GM19372 (cell line): ENCODE measurements at regions not wholly inside any gene's neighbourhood (a gene's known extent, or its start where the extent isn't known, plus 50 kb on each side); places are given as distances from the start of the nearest gene placed in this dataset.

Source experiments
- ATAC-seq: cut with Tn5 transposase; IDR thresholded peaks from one replicate; pipeline ENCODE4 v1.9.1; 2021; ENCODE audit warnings: mild to moderate bottlenecking, low read depth, moderate library complexity; ENCODE audit not compliant: unreplicated experiment

GRCh38 chr2:67808112-67808511 lies 254.7 kb downstream of the C1D start:
- no peak for ATAC-seq

DNA sequence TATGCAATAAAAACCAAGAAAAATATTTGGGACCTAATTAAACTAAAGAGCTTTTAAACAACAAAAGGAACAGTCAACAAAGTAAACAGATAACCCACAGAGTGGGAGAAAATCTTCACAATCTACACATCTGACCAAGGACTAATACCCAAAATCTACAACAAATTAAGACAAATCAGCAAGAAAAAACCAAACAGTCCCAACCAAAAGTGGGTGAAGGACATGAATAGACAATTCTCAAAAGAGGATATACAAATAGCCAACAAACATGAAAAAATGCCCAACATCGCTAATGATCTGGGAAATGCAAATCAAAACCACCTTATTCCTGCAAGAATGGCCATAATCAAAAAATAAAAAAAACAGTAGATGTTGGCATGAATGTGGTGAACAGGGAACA lies 250.1 kb downstream of the C1D start:
- no peak for ATAC-seq

GRCh38 chr2:67823726-67824125 lies 239.1 kb downstream of the C1D start:
- ATAC-seq = no peak

DNA sequence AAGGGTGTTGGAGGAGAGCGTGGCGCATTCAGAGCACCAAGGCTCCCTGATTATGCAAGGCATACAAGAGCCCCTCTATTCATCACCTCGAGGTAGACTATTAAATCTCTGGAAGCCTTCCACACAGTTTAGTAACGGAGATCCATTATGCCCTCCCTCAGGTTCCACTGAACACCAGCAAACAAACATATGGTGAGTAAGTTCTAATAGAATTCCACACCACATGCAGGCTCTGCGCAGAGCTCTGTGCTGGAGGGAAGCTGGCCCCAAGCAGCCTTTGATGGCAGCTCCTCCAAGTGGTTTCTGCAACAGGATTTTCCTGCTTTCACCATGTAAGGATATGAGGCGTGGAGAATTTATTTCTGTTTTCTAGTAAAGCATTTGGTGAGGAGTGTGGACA lies 238.6 kb downstream of the C1D start:
- no peak for ATAC-seq

DNA sequence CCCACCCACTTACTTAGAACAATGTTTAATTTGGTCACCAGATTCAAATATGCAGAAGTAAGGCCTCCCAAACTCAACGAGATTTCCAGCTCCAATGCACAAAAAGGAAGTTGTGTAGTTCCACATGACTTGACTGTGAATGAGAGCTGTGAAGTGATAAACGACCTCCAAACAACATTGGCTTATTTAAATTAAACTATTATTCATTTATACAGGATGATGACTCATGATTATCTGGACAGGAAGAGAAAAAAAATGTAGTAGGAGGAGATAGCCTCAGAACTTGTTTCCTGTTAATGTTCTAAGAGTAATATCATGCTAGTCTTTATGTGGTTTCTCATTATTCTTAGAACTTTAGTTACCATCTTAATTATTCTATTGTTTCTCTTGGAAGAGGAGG lies 237.3 kb downstream of the C1D start:
- no peak for ATAC-seq

DNA sequence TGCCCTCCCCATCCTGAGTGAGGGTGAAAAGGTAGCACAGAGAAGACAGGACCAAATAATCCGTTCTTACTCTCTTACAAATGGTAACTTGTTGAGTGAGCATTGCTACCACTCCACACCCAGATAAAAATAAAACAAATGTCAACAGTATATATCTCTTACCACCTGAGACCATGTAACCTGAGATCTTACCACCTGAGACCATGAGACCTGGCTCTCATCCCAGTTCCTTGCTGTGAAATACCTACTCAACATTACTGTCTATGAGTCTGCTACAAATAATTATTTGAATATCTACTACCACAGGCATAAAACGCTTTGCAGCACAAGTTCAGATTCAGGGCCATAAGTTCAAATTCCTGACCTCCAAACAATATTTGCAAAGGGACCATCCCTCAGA lies 234.7 kb downstream of the C1D start:
- ATAC-seq = no peak

DNA sequence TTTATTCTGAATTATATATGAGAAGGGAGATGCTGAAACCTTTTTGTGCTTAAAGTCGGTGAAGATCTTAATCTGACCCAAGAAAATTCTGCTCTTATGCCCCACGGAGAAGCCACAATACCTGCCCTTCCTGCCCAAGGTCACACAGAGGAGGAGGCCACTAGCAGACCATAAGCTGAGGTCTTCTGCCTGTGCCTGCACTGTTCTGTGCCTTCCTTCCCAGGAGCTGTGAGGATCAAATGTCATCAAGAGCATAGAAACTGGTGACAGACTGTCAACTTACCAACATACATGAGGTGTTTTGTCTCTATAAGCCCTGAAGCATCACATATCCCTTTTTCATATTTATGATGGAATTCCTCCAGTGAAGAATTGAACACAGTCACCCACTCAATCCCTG lies 233.3 kb downstream of the C1D start:
- ATAC-seq = no peak

DNA sequence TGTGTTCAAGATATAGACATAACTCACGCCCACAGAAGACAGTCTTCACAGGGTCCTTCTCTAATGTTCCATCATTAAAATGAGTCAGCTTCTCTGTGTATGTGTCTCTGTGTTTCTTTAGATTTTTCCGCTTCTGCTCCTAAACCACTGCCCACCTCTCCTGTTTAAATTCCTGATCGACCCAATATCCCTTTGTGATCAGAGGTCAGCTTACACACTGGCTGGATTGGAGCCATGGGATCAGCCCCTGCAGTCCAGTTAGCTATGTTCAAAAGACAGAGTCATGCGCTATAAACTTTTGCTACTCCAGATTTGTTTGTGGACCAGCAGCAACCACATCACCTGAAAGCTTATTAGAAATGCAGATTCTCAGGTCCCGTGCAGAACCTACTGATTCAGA lies 229.2 kb downstream of the C1D start:
- no peak for ATAC-seq

DNA sequence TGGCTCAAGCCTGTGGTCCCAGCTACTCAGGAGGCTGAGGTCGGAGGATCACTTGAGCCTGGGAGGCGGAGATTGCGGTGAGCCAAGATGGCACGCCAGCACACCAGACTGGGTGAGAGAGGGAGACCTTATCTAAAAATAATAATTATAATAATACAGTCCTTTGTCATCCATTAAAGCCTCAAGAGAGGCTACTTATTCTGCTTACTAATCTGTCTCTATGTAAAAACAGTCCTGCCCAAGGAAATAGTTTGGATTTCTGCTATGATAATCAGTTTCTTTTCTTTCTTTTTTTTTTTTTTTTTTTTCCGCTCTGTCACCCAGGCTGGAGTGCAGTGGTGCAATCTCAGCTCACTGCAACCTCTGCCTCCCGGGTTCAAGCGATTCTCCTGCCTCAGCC lies 228.3 kb downstream of the C1D start:
- ATAC-seq = no peak

DNA sequence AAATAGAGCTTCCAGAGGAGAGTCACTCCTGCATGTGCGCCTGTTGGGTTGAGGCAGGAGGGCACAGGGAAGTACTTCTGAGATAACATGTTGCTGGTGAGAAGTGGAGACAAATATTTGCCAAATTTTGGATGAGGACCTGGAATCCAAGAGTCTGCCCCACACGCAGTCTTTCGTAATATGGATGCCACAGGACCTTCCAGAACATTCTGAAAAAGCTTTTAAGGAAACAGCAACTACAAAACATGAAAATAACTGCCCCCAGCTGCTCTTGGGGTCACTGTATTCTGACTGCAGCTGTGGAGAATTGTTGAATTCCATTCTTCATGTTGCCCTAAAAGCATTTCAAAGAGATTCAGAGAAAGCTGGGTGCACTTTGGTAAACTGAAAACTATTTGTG lies 227.5 kb downstream of the C1D start:
- ATAC-seq = no peak

DNA sequence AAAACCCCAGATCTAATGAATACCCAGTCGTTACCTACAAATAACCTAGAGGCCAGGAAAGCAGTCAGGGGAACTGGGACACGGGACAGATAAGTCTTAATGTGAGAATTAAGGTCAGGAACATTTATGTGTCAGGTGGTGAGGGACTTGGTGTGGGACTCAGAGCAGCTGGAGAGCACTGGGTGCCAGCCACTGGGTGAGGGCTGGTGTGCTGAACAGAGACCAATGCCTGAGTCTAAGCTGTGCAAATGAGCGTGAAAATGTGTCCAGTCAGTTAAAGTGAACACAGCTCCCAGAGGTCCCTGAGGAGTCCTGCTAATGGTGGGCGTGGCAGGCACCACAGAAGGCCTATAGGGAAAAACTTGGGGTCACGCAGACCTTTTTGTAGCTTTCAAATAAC lies 225.9 kb downstream of the C1D start:
- ATAC-seq = no peak

- ATAC-seq = no peak
These were observed 224.6 kb downstream of the C1D start for GRCh38 chr2:67838205-67838604.

DNA sequence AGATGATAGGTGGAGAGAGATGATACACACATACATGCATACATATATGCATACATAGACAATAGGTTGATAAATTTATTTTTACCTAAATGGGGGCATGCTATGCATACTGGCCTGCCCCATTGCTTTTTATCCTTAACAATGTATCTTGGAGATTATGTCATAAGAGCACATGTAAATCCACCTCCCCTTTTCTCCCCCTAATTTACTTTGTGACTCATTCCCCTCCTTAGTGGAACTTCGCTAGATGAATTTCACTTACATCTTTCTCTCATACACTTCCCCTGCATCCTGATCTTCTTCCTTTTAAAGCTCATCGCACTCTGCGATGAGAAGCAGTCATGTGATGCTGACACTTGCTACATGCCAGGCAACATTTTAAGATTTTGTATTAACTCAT lies 223.6 kb downstream of the C1D start:
- no peak for ATAC-seq

DNA sequence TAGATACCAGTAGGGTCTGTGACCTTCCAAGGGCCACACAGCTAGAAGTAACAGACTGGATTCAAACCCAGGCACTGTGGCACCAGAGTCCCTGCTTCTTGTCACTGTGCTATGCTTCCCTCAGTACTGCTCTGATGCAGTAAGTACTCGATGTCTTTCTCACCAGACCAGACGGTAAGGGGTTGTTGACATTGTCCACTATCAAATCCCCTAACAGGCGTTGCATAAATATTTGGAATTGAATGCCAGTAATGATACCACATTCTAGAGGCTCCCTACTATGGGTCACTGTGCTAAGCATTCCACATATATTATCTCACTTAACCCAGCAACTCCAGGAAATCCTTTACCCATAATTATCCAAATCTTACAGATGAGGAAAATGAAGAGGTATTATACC lies 223.1 kb downstream of the C1D start:
- no peak for ATAC-seq

DNA sequence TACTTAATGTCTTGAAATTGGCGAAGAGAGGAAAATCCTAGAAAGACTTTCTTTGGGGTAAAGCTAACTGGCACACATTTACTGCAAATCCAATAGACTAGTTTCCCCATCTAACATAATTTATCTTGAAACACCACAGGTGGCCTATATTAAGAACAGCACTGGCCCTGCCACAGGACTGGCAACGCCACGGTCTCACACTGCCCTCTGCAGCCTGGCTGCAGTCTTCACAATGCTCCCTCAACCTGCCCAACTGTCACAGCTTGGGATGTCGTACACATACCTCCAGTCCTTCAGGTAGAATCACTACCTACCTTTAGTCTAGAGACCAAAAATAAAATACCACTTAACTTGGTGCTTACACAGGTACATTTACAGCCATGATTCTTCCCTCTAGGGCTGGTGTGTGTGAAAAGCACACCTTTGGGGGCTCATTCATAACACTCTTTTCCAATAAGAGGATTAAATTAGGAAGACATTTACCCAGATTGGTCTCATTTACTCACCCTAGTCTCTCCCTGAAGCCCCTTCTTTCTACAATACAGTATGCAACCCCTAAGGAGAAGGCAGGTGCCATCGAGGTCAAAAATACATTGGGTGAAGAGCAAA lies 222.2 kb downstream of the C1D start:
- peak; percentile 76 for ATAC-seq

DNA sequence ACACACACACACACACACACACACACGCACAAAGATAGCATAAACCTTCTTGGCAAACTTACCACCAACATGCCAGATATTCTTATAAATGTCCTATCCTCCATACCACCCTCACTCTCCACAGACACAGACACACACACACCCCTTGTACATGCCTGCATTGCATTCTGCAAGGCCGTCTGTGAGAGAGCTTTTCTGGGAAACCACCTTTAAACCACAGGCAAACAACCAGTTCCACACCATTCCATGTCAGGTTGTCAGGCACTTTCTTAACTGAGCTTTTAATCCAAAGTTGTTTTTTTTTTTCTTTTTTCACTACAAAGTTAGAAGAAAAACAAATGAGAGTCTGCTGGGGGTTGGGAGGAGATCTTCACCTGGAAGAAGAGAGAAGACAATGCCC lies 221.1 kb downstream of the C1D start:
- no peak for ATAC-seq

DNA sequence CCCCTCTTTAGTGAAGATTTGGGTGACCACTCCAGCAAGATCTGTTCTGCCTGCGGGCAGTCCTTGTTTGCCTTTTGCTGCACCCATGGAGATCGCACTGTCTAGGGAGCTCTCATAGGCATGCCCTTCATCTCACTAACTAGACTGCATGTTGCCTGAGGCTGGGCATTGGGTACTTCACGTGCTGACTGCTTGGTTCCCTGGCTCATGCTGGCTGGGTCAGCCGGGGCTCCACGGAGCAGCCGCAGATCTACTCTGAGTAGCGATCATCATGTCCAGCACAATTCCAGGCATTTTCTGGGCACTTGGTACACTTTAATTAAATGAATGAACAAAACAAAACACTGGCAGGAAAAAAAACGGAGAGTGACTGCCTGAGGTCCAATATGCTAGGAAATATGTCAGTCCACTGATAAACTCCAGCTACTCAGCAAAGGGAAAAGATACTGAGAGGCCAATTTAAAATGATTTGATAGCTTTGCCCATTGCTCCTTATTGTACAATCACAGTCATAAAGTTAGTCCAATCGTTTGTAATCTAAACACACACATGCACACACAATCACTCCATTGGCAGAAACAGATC lies 220.3 kb downstream of the C1D start:
- no peak for ATAC-seq

DNA sequence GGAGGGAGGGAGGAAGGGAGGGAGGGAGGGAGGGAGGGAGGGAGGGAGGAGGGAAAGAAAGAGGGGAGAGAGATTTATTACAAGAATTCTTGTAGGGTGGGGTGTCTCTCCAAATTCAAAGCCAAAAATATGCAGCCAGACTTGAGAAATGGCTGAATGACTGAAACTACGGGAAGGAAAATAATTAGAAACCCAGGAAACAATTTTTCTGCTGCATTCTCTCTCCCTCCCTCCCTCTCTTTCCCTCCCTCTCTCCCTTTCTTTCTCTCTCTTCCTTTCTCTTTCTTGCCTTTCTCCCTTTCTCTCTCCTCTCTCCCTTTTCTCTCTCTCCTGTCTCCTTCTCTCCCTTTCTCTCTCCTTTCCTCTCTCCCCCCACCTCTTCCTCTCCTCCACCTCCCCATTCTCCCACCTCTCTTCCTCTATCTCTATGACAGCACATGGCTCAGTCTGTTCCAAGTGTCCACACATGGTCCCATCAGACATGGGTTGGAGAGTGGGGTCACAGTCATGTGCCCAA lies 218.7 kb downstream of the C1D start:
- no peak for ATAC-seq

GRCh38 chr2:67845621-67846369 lies 217.0 kb downstream of the C1D start:
- ATAC-seq = no peak

DNA sequence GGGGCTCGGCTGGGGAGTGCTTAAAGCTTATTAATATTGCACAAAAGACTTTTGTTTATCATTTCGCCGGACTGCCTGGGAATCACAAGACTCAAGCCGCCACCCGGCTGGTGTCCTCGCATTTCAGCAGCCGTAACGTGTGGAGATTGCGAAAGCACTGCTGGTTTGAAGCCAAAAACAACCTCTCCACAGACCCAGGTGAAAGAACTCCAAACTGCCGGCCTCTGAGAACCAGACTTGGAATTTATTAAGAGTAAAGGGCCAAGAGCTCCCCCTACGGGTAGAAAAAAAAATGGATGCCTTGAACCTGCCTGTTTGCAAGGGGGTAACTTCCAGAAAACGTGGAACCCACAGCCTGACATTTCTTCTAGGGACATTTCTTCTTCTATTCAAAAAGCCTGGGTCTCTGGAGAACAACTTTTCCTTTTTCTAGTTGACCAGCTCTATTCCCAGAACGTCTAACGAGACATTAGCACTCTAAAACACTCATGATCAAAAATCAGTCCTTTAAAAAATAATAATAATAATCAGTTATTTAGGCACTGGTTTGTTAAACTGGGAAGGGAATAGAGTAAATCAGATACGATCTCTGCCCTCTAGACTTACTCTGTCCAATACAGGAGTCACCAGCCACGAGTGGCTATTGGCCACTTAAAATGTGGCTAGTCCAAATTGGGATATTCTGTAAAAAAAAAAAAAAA lies 216.3 kb downstream of the C1D start:
- ATAC-seq = peak; percentile 51

GRCh38 chr2:67848551-67849285 lies 214.1 kb downstream of the C1D start:
- ATAC-seq = no peak
